Gastrocnemius medialis (tissue), 4 donors: ENCODE measurements at regions not wholly inside any gene's neighbourhood (a gene's known extent, or its start where the extent isn't known, plus 50 kb on each side); places are given as distances from the start of the nearest gene placed in this dataset.

Experiments used
- POLR2A ChIP-seq, 2 donors: fragments of 450-650 bp; IDR thresholded peaks; one replicate each; pipeline ENCODE4 v1.6.1; 2017; ENCODE audit warnings: antibody characterized with exemption in 2 of 2, mild to moderate bottlenecking in 2 of 2, moderate library complexity in 2 of 2
- TF ChIP-seq, protein P1 (sequence below), 5 experiments: fragments of 450-650 bp in 3 of 5; fragments of 200-600 bp in 2 of 5; sonication (generic) in 2 of 5; IDR thresholded peaks in 4 of 5; conservative IDR thresholded peaks in 1 of 5; 1 replicate in 4 of 5; 2 replicates in 1 of 5; pipeline ENCODE4 v1.5.1; 2016 to 2019; ENCODE audit warnings: antibody characterized with exemption in 5 of 5, mild to moderate bottlenecking in 3 of 5, moderate library complexity in 3 of 5

DNA sequence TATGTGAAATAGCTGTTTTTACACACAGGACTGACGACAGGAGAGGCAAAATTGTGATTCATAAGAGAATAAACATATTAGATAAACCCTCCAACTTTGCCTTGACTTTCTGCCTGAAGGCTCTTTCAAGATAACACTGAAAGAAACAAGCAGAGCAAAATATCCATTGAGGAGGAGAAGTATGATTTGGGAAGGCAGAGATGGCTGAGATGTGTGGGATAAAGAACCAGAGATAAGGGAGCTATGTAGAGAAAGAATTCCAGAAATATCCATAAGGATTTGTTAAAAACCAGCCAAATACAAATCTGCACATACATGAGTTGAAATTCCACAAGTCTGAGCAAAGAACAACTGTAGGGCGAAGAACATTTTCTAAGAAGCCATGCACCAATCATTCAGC is 1064.7 kb downstream of the PLA2G4A start:
- TF ChIP-seq, protein P1, sequence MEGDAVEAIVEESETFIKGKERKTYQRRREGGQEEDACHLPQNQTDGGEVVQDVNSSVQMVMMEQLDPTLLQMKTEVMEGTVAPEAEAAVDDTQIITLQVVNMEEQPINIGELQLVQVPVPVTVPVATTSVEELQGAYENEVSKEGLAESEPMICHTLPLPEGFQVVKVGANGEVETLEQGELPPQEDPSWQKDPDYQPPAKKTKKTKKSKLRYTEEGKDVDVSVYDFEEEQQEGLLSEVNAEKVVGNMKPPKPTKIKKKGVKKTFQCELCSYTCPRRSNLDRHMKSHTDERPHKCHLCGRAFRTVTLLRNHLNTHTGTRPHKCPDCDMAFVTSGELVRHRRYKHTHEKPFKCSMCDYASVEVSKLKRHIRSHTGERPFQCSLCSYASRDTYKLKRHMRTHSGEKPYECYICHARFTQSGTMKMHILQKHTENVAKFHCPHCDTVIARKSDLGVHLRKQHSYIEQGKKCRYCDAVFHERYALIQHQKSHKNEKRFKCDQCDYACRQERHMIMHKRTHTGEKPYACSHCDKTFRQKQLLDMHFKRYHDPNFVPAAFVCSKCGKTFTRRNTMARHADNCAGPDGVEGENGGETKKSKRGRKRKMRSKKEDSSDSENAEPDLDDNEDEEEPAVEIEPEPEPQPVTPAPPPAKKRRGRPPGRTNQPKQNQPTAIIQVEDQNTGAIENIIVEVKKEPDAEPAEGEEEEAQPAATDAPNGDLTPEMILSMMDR (IDR thresholded peaks at IDR 0.05 in 4 of 5, conservative IDR thresholded peaks at IDR 0.05 in 1 of 5): no peak
- no peak for TF ChIP-seq POLR2A (IDR thresholded peaks at IDR 0.05)
